ENCODE measurements at regions not wholly inside any gene's neighbourhood (a gene's known extent, or its start where the extent isn't known, plus 50 kb on each side); places are given as distances from the start of the nearest gene placed in this dataset.
A peak's percentile ranks its signal among the peaks of the same experiment; 100 is the strongest.
"Not testable (repeated sequence)": the region's sequence is repeated elsewhere in the genome, so short reads cannot be mapped to it uniquely, and the experiment has no call there.

- no peak for DNase-seq
Measured at GRCh38 chr1:244301595-244302130, 150.0 kb downstream of the ADSS2 start.

DNA sequence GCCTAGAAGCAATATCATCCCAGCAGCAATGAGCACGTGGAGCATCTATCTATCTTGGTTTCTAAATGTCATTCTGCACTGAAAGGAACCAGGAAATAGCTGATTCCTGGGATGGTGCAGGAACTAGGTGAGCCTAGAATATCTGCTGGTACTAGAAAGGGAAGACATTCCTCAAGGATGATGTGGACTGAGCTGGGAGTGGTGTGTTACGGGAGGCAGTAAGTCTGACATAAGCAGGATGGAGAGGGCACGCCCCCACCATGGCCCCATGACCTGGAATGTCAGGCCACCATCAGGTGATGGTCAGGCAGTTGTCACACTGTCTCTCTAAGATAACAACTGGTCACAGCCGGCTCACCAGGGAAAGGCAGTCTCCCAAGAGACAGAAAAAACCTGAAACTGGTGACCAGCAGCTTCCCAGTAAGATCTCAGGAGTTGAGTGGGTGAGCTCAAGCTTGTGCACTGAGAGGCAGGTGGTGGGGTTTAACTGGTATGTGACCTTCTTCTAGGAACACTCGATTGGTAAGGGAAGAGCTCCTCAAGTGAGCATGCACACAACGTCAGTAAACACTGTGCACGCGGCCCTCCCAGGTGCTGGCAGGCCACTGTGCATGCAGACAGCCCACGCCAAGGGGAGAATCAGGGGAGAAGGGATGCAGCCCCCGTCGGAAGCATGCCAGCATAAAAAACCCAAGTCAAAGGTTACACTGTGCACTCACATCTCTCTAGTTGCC lies 148.7 kb downstream of the ADSS2 start:
- DNase-seq = no peak

DNA sequence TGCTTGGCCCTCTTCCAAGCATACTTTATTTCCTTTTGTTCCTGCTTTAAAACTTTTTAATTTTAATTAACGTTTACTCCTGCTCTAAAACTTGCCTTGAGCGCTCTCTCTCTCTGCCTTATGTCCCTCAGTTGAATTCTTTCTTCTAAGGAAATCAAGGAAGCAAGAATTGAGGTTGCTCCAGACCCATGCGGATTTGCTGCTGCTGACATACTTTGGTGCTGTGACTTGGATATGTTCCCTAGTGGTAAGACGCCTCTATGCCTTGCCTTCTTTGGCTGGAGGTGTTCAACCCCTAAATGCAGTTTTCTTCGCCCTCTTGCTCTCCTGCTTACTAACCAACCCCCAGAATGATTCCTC lies 148.1 kb downstream of the ADSS2 start:
- DNase-seq = no peak

- peak in 1 of 2 experiments; percentile 27 for DNase-seq
Measured at GRCh38 chr1:244304156-244304555, 147.6 kb downstream of the ADSS2 start.

DNA sequence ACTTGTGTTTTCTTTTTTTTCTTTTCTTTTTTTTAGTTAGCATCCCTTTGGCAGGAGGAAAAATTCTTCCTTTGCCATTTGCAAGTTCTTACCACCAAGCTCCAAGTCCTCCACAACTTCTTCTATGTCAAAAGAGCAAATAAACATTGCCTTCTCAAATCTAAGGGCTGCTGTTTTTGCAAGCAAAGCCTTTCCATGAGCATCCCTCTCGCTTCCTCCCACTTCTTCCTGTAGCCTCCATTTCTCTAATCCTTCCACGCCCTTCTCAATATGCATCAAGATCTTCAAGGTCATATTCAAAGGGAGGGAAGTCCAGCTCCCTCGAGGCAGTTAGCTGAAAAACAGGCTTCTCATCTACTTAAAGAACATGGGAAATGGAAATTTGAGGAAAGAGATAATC lies 147.1 kb downstream of the ADSS2 start:
- peak; percentile 6 to 24 for DNase-seq

- DNase-seq = no peak
Measured at GRCh38 chr1:244305776-244306341, 145.8 kb downstream of the ADSS2 start.

- DNase-seq = no peak
Measured at GRCh38 chr1:244306544-244306943, 145.2 kb downstream of the ADSS2 start.

DNA sequence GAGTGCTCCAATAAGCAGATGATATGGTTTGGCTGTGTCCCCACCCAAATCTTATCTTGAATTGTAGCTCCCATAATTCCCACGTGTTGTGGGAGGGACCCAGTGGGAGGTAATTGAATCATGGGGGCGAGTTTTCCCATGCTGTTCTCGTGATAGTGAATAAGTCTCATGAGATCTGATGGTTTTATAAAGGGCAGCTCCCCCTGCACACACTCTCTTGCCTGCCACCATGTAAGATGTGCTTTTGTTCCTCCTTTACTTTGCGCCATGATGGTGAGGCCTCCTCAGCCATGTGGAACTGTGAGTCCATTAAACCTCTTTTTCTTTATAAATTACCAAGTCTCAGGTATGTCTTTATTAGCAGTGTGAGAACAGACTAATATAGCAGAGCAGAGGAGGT lies 142.5 kb downstream of the ADSS2 start:
- DNase-seq = not testable (repeated sequence)

- no peak for DNase-seq
Measured at GRCh38 chr1:244311784-244312532, 139.8 kb downstream of the ADSS2 start.

DNA sequence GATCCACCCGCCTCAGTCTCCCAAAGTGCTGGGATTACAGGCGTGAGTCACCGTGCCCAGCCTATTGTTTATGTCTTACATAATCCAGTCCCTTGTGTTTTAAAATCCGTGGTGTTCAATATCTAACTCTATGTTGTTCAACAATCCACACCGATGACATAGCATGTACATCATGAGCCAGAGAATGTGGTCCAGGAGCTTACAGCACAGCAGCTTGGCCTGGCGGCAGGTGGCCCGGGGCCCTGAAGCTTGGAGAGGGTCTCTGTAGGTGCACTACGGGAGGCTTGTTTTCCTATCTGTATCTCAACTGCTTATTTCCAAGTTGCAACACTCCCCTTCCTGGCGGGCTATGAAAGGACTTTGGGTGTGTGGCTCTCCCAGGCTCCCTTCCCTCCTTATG lies 138.4 kb downstream of the ADSS2 start:
- DNase-seq = no peak

DNA sequence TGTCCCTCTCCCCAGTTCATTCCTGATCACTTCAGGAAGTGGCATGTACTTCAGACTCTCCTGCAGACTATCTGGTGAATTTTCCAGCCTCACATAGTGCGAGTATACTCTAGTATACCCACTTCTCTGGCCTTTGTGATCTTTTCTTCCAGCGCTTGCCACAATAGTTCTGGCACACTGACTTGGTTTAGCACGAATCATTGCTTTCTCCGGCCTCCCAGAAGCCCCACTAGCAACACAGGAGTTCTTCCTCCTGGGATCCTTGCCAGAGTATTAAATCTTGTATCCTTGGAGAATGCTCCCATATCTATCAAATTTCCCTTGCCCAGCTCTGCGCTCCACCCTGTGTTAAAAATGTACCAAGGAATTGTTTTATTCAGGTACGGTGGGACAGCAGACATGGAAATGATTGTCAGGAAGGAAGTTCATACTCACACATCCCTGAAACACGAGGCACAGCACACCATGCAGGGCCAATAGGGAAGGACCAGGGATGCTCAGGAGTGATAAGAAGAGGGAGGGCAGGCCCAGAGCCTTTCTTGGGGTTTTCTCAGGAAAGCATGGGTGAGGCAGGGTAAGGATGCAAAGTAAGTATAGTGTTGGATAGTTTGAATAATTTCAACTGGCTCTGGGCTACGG lies 136.7 kb downstream of the ADSS2 start:
- DNase-seq = no peak

- no peak for DNase-seq
Measured at GRCh38 chr1:244315996-244316395, 135.7 kb downstream of the ADSS2 start.

DNA sequence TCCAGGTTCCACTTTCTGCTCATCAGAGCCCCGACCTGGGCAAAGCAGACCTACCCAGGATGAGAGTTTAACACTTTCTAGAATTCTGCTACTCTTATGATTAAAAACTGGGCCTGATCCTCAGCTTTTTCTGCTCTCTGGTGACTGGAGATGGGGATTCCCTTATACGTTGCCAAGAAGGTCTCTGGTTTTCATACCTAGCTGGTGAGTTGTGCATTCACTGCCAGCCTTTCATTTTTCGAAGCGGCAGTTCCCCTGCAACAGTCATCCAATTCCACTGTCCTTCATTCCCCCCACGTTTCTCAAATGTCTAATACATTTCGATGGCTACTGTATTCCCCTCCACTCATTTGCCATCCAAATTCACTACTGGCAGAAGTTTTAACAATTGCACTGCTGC lies 135.3 kb downstream of the ADSS2 start:
- DNase-seq = no peak

DNA sequence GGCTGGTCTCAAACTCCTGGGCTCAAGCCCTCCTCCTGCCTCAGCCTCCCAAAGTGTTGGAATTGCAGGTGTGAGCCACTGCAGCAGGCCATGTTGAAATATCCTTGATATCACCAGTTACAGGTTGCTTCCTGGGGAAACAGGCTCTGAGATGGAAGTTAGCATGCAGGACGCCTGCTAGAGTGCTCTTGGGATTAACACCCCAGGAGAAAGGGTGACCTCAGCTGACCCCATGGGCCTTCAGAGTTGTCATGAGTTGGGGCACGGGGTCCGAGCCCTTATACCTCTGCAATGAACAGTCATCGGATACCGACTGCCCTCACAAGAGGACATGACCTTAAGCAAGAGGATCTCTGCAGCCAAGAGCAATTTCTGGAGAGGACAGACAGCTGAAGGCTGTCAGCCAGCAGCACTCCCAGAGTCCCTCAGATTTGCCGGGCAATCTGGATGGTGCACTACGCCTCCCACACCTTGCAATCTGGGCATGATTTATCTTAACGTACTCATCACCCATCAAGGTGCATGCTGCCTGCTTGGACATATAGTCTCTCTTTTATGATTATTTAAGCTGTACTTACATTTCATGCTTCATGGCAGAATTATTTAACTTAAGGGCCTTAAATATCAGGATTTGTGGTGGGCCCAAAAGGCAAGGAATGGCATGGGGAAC lies 134.6 kb downstream of the ADSS2 start:
- DNase-seq = no peak

GRCh38 chr1:244318078-244318477 lies 133.6 kb downstream of the ADSS2 start:
- no peak for DNase-seq

GRCh38 chr1:244318512-244318911 lies 133.2 kb downstream of the ADSS2 start:
- DNase-seq = no peak

DNA sequence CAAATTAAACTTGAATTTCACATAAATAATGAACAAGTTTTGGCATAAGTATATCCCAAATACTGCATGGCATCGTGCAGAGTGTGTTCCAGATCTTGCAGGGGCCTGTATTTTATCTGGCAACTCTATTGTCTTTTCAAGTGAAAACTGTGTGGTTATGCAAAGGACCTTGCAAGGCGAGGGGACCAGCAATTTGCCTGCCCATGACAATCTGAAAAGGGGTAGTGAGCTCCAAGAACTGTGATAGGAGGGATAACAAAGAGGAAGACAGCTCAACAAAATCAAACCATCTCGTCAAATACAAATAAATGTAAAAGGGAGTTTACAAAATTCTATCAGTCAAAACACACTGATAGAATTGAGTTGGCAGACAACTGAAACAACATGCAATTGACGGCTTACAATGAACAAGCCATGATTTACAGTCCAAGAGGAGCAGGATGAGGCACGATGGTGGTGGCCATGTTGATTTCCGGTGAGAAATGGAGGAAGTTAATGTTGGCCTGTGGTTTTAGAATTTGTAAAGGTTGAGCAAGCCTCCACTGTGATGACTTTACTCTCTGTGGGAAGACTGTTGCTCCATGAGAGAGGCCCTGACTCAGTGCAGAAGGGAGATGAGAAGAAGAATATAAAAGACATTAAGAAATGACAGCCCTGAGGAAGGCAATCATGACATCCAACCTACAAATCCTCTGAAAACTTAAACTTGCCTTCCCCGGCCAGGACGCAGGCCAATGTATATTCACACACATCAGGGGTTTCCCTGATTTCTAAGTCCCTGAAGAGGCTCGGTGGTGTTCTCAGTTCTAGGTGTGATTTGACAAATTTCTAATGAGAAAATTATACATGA lies 132.2 kb downstream of the ADSS2 start:
- DNase-seq = peak; percentile 91 to 93

- no peak for DNase-seq
Measured at GRCh38 chr1:244322181-244322580, 129.5 kb downstream of the ADSS2 start.

DNA sequence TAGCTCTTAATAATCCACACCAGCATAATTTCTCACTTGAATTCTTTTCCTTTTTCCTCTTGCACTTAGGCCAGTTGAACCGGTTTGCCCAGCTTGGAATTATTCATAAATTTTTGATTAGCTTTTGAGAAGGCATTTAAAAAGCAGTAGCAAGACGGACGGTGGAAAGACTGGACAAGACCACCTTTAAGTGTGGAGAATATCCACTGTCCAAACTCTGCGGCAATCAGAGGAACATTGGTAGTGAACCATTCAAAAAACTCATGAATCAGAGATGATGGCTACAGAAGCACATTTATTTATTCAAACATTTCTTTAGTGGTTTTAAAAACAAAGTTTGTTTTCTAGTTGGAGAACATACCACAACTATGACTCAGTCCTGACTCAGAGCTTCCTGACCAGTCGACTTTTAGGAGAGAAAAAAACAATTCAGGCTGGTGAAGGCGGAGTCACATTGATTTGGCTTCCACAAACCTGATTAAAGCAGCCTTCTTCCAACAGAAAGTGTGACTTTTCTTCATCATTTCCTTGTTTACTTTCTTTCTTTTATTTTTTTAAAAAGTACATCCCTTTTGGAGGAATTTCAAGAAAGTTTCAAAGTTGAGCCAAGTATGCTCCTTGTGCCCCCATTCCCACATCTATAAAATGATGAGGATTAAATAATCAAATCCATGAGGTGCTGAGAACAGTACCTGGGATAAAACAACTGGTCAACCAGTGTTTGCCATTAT lies 128.8 kb downstream of the ADSS2 start:
- peak; percentile 10 to 51 for DNase-seq

GRCh38 chr1:244324176-244324883 lies 127.4 kb downstream of the ADSS2 start:
- no peak for DNase-seq
